CD4-positive, alpha-beta T cell treated with Interleukin-6 for 4 hours (primary cell): ENCODE measurements at regions not wholly inside any gene's neighbourhood (a gene's known extent, or its start where the extent isn't known, plus 50 kb on each side); places are given as distances from the start of the nearest gene placed in this dataset.

Experiments
- DNase-seq: peaks from one replicate; pipeline ENCODE4 v3.0.0-alpha.2; 2020; ENCODE audit warnings: mixed read lengths

DNA sequence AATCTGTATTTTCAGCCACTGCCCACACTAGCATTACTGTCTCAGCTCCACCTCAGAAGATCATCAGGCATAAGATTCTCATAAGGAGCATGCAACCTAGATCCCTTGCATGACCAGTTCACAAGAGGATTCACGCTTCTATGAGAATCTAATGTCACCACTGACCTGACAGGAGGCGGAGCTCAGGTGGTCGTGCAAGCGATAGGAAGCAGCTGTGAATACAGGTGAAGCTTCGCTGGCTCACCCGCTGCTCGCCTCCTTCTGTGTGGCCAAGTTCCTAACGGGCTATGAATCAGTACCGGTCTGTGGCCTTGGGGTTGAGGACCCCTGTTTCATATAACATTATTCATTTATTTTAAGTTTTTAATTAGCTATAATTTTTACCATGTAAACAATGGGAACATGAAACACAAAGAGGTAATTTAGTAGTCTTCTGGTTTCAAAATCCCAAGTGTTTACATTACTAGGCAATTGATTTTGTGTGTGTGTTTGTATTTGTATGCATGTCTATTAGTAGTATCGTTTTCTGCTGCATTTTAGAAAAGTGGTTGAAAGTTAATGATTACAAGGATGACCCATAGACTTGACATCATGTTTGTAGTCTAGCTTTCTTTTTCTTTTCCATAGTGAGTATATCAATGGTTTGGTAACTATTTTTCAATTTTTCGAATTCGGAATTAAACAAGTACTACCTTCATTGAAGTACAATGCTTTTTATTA lies 159.4 kb downstream of the TENT4A start:
- DNase-seq: no peak

DNA sequence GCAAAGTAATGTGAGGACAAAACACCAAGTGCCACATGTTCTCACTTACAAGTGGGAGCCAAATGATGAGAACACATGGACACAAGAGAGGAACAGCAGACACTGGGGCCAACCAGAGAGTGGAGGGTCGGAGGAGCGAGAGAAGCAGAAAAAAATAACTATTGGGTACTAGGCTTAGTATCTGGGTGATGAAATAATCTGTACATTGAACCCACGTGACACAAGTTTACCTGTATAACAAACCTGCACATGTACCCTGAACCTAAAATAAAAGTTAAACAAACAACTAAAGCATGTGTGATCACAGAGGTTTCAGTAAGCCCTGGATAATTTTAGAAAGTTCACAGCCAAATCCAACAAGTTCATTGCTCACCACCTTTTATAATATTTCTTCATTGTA lies 160.1 kb downstream of the TENT4A start:
- DNase-seq: no peak

DNA sequence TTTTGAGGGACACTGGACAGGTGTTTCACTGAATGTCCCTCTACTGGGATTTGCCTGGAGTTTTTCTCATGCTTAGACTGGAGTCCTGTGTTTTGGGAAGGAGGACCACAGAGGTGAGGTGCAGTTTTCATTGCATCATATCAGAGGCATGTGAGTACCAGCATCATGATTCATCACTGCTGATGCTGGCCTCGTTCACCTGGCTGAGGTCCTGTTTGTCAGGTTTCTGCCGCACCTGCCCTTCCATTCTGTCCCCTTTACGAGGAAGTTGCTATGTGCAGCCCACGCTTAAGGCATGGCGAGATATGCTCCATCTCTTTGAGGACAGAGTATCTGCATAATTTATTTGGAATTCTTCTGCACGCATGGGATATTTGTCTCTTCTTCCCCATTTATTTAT lies 162.1 kb downstream of the TENT4A start:
- no peak for DNase-seq

- no peak for DNase-seq
These were observed 165.0 kb downstream of the TENT4A start for GRCh38 chr5:6877986-6878828.

DNA sequence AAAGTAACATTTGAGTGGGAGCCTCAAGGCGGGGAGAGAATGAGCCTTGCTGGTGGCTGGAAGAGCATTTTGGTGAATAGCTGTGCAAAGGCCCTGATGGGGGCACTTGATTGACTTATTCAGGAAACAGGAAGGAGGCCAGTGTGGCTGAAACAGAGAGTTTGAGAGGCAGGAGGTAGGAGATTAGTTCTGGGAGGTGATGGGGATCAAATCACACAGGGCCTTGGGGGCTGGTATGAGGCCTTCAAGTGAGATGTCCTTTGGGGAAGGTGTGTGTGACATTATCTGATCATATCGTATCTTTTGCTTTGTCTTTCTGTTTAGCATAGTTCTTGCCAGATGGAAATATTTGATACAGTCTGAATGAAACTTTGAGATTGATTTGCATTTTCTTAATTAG lies 172.3 kb downstream of the TENT4A start:
- DNase-seq: no peak

DNA sequence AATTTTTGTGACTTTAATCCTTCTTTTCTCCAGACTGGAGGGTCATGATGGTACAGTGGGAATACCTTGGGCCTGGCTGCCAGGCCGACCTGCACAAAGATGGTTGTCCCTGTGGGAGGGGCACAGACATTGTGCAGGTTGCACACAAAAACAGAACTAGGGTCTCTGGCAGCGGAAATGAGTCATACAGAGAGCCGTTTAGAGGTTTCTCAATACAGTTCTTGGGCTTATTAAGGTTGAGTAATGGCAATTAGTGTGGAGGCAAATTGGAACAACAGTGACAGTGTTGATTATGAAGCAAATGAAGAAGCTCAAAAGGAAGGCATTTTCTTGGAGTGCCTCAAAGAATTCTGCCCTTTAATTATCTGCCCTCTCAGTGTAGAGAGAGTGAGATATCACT lies 173.6 kb downstream of the TENT4A start:
- DNase-seq: no peak

- DNase-seq: no peak
These were observed 175.8 kb downstream of the TENT4A start for GRCh38 chr5:6889030-6889429.

- DNase-seq: no peak
These were observed 186.0 kb downstream of the TENT4A start for GRCh38 chr5:6899221-6899620.

DNA sequence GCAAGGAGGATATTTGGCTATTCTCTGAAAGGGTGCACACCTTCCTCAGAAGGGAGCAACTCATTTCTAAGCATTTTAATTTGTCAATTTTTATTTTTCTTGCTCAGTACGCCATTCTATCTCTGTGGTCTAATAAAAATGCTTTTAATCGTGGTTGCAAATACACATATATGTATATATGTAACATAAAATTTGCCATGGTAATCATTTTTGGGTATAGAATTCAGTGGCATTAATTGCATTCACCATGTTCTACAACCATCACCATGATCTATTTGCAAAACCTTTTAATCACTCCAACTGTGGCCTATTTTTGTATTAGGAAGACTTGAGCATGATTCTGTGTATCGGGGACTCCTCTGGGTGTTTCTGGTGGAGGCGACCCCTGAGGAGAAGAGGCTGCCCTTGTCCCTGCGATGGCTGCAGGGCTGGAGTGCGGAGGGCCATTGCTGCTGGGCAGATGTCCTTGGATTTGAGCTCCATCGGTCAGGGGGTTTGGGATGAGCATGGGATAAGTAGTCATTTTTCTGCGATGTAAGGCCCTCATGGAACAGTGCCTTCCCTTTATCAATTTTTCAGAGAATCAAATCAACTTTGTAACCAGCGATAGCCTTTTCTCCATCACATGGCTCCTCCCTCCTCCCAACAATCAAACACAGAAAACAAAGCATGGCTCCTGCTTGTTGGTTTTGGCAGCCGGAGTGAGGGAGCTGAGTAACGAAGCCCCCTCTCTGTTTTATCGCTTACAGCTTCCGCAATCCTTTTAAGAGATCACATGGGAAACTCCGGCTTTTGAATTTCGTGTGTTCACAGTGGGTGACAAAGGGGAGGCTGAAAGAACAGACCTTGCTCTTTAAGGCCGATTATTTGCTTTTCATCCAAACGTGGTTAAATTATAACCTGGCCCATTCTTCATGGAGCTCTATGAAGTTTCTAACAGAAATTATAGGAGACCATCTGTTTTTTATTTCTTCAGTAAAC lies 187.3 kb downstream of the TENT4A start:
- DNase-seq: no peak

- no peak for DNase-seq
These were observed 188.9 kb downstream of the TENT4A start for GRCh38 chr5:6902094-6902493.

GRCh38 chr5:6902597-6902996 lies 189.4 kb downstream of the TENT4A start:
- DNase-seq: no peak

GRCh38 chr5:6903934-6904333 lies 190.7 kb downstream of the TENT4A start:
- no peak for DNase-seq

DNA sequence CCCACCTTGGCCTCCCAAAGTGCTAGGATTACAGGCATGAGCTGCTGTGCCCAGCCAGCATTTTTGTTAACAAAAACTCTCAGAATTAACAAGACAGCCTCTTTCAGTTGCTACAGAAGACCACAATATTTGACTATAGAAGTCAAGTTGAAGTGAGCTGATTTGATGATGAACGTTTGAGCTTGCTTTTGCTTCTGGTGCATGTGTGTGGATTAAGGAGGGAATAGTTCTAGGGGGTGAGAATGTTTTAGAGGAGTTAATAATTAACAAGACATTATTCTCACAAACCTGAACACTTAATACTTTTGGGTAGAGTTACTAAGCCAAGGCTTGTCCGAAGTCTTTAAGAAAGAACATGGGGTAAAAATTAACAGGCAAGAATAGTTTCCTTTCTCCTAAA lies 191.6 kb downstream of the TENT4A start:
- DNase-seq: no peak

DNA sequence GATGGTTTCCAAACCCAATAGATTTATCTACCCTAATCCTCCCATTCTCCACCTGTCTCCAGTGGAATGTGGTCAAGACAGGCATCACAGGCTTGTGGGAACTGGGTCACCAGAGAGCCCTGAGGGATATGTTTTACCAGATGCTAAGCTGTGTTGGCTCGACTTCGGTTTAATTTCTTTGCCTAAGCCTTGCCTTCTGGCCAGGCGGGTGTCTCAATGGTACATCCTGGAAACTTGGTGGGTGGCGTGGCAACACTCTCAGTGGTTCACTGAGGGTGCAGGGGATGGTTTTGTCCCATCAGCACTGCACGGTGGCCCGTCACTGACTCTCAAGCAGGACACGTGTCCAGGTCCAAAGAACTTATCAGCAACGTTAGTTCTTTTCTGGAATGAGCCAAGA lies 192.2 kb downstream of the TENT4A start:
- DNase-seq: no peak

DNA sequence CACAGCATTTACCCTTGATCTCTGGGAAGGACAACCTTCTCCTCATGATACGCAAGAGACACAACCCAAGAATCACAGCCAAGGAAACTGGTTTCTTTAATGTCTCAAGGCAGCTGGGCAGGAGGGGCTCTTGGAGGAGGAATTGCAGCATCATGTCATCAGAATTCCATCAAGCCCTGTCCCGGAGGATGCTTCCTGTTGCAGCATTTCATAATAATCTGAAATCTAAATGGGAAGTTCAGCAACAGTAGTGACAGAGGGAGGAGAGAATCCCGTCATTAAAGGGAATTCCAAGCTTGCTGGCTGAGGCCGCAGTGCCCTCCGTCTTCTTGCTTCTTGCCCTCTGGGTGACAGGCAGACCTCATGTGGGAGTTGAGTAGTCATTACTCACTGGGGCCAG lies 192.7 kb downstream of the TENT4A start:
- no peak for DNase-seq

- no peak for DNase-seq
These were observed 194.2 kb downstream of the TENT4A start for GRCh38 chr5:6907320-6907918.

DNA sequence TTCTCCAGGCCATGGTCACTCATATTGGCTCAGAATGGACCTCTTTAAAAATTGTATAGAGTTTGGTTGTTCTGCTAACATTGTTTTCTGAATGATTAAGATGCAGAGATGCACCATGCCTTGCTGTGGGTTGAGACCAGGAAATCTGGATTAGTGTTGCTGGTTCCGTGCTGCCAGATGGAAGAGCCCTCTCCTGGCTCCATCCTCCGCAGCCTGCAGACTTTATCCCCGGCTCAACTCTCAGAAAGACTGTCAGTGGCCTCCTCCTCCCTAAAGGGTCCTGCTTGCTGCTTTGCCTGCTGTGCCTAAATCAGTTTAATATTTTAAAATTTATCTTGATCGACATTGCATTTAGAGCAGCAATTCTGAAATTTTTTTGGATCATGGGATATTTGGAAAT lies 196.7 kb downstream of the TENT4A start:
- no peak for DNase-seq

- DNase-seq: no peak
These were observed 197.7 kb downstream of the TENT4A start for GRCh38 chr5:6910950-6911349.

DNA sequence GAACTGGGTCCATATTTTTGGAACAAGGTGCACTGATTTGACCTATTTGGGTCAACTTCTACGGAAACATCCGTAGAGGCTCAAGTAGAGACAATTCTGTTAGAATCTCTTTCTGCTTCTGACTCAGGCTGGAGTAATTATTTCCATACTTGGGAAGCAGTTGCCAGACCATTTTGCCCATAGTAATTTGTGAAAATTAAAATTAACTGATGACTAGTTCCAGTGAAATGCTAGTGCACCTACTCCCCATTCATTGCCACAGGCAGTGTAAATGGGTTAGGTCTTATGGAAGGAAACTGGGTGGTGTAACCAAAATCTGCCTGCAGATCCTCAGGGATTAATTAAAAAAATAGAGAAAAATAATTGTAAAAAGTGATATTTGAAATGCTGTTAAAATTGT lies 201.1 kb downstream of the TENT4A start:
- DNase-seq: no peak

DNA sequence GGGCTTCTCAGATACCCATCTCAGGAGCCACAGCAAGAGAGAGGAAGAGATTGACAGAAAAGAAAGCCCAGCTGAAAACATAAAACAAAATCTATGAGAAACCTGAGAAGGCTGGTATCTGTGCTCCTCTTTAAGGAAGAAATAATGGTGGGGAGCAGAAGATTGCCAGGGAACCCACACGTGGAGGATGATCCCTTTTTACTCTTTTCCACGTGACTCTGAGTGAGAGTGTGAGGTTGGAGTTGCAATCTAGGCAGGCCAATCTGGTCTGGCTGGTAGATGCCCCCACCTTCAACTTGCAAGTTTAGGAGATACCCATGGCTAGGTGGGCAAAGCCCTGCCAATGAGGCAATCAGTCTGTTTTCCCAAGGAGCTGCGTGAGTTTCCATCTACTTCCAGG lies 202.3 kb downstream of the TENT4A start:
- no peak for DNase-seq

DNA sequence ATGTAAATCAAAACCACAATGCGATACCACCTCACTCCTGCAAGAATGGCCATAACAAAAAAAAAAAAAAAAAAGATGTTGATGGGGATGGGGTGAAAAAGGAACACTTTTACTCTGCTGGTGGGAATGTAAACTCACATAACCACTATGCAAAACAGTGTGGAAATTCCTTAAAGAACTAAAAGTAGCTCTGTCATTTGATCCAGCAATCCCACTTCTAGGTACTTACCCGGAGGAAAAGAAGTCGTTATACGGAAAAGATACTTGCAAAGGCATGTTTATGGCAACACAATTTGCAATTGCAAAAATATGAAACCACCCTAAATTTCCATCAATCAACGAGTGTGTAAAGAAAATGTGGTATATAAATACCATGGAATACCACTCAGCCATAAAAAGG lies 205.0 kb downstream of the TENT4A start:
- no peak for DNase-seq

DNA sequence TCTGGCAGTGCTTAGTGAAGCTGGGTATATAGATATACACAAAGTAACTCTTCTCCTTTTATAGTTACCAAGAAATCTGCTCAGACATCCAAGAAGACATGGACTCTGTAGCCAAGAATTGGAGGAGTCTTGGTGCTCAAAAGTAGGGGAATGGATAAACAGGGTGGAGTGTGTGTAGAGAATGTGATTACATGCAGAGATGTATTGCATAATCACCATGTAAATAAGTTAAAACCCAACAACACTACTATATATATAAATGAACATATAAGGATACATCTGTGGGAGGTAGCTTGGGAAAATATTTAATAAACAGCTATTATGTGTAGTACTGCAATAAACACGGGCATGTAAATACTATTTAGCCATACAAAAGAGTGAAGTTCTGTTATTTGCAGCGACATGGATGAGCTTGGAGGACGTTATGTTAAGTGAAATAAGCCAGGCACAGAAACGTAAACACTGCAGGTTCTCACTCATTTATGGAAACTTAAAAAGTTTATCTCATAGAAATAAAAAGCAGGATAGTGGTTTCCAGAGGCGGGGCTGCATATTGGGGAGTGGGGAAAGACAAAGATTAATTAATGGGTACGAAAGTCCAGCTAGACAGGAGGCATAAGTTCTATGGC lies 207.5 kb downstream of the TENT4A start:
- no peak for DNase-seq
